ENCODE measurements at regions not wholly inside any gene's neighbourhood (a gene's known extent, or its start where the extent isn't known, plus 50 kb on each side); places are given as distances from the start of the nearest gene placed in this dataset.

DNA sequence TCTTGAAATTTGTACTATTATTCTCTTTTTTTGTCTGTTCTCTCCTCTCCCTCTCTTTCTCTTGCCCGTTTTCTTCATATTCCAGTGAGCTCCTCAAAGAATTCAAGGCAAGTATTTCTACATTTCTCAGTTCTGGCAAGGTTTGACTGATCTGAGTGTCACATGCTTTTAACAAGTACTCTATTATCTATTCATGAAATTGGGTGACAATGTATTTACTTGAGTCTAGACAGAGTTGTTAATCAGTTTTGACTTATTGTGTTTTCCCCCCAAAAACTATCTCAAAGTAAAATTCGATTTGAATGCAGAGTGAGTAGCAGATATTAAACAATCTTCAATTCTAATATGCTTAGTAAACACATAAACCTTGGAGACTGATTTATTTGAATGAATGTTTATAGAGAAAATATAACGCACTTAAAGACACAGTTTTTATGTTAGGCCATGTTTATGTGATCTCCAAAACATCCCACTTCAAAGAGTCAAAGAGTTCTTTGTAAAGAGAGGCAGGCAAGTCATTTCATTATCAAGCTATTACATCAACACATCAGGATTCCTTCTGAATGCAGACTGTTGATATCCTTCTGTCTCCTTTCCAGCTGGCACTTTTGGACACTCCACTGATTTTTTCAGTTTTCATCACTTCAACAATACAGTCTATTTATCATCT lies 166.6 kb downstream of the SLITRK6 start:
- in situ Hi-C loops (cut with MboI; ENCODE audit: low sequenced_read_pairs, unreplicated experiment), result no loop called here
- TF ChIP-seq, protein P1, sequence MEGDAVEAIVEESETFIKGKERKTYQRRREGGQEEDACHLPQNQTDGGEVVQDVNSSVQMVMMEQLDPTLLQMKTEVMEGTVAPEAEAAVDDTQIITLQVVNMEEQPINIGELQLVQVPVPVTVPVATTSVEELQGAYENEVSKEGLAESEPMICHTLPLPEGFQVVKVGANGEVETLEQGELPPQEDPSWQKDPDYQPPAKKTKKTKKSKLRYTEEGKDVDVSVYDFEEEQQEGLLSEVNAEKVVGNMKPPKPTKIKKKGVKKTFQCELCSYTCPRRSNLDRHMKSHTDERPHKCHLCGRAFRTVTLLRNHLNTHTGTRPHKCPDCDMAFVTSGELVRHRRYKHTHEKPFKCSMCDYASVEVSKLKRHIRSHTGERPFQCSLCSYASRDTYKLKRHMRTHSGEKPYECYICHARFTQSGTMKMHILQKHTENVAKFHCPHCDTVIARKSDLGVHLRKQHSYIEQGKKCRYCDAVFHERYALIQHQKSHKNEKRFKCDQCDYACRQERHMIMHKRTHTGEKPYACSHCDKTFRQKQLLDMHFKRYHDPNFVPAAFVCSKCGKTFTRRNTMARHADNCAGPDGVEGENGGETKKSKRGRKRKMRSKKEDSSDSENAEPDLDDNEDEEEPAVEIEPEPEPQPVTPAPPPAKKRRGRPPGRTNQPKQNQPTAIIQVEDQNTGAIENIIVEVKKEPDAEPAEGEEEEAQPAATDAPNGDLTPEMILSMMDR (IDR thresholded peaks at IDR 0.05; ENCODE audit: borderline replicate concordance, control extremely low read depth, extremely low read depth, insufficient read depth, missing control alignments), result no peak
- DNase-seq (ENCODE audit: low spot score), result no peak

DNA sequence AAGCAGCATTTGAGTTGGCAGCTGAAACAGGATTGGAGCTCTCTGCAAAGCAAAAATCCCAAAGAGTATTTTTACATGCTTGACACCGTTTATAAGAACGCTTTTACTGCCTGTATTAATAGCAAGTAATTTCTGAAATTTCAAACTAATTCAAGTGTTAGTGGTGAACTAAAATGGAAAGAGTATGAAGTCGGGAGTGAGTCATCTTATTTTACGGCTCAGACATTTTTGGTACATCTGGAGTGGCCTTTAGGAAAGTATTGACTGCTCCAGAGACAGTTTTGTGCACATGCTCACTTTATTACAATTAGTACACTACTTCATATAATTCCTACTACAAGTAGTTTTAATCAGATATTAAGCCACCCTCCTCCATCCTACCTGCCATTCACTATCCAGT lies 167.4 kb downstream of the SLITRK6 start:
- DNase-seq (ENCODE audit: low spot score), result no peak
- in situ Hi-C loops (cut with MboI; ENCODE audit: low sequenced_read_pairs, unreplicated experiment), result no loop called here
- TF ChIP-seq, protein P1 (IDR thresholded peaks at IDR 0.05; ENCODE audit: borderline replicate concordance, control extremely low read depth, extremely low read depth, insufficient read depth, missing control alignments), result no peak

GRCh38 chr13:85626603-85627002 lies 172.6 kb downstream of the SLITRK6 start:
- DNase-seq (ENCODE audit: low spot score), result no peak
- TF ChIP-seq, protein P1 (IDR thresholded peaks at IDR 0.05; ENCODE audit: borderline replicate concordance, control extremely low read depth, extremely low read depth, insufficient read depth, missing control alignments), result no peak

DNA sequence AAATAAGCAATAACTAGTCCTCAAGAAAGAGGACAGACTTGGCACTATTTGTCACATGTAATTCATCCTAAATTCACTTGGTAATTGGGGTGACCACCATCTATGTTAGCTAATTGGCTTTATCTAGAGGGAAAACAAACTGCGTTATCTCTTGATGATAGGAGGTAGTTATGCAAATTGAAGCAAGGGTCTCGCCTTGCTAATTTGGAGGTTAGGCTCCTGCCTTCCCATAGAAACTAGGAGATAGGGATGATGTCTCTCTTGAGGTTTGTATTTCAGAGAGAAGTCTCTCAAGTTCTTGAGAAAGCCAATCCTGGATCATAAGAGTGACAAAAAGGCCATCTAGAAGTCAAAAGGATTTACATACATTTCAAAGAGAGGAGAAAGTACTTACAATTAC lies 179.9 kb downstream of the SLITRK6 start:
- no peak for DNase-seq (ENCODE audit: low spot score)
- TF ChIP-seq, protein P1 (IDR thresholded peaks at IDR 0.05; ENCODE audit: borderline replicate concordance, control extremely low read depth, extremely low read depth, insufficient read depth, missing control alignments), result no peak
- in situ Hi-C loops (cut with MboI; ENCODE audit: low sequenced_read_pairs, unreplicated experiment), result no loop called here

More at GRCh38 chr13:85626603-85627002, 172.6 kb downstream of the SLITRK6 start:
- in situ Hi-C loops (cut with MboI; ENCODE audit: low sequenced_read_pairs, unreplicated experiment), result no loop called here

- DNase-seq (ENCODE audit: low spot score), result no peak
- TF ChIP-seq, protein P1 (IDR thresholded peaks at IDR 0.05; ENCODE audit: borderline replicate concordance, control extremely low read depth, extremely low read depth, insufficient read depth, missing control alignments), result no peak
- in situ Hi-C loops (cut with MboI; ENCODE audit: low sequenced_read_pairs, unreplicated experiment), result no loop called here
These were observed 180.7 kb downstream of the SLITRK6 start for GRCh38 chr13:85618521-85618920.

GRCh38 chr13:85616275-85616674 lies 182.9 kb downstream of the SLITRK6 start:
- no peak for DNase-seq (ENCODE audit: low spot score)
- in situ Hi-C loops (cut with MboI; ENCODE audit: low sequenced_read_pairs, unreplicated experiment), result no loop called here
- TF ChIP-seq, protein P1 (IDR thresholded peaks at IDR 0.05; ENCODE audit: borderline replicate concordance, control extremely low read depth, extremely low read depth, insufficient read depth, missing control alignments), result no peak

Data from GM13976 (cell line).